GM18517 (cell line): ENCODE measurements at regions not wholly inside any gene's neighbourhood (a gene's known extent, or its start where the extent isn't known, plus 50 kb on each side); places are given as distances from the start of the nearest gene placed in this dataset.

ENCODE experiments used
- ATAC-seq: cut with Tn5 transposase; IDR thresholded peaks from one replicate; pipeline ENCODE4 v1.9.1; 2021; ENCODE audit warnings: mild to moderate bottlenecking, moderate library complexity; ENCODE audit not compliant: unreplicated experiment

DNA sequence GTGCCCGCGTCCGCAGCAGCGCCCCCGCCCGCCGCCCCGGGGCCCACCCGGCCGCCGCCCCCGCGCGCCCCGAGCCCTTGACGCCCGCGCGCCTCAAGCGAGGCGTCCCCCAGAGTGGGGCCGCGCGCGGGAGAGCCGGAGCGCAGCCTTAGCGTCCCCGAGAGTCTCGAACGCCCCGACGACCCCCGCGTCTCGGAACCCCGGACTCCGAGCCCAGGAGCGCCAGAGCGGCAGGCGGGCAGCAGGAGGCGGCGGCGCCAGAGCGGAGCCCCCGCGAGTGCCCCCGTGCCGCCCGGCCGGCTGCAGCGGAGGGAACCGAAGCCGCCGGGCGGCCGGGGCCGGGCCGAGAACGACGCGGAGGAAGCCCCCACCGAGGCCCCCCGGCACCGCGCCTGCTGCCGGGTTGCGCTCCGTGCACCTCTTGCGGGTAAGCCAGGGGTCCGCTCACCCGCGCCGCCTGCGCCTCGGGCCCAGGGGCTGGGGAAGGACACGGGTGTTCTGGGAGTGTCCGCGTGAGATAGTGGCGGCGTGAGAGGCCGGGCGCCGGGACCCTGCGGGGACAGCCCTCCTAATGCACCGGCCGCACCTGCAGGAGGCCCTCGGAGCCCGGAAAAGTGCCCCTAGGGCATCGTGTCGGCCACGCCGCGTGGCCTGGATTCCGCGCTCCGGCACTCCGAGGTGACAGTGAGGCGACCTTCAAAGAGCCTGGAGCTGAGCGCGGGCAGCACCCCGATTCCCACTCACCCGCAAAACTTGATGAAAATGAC lies 52.0 kb upstream of the ULK4 start:
- no peak for ATAC-seq

DNA sequence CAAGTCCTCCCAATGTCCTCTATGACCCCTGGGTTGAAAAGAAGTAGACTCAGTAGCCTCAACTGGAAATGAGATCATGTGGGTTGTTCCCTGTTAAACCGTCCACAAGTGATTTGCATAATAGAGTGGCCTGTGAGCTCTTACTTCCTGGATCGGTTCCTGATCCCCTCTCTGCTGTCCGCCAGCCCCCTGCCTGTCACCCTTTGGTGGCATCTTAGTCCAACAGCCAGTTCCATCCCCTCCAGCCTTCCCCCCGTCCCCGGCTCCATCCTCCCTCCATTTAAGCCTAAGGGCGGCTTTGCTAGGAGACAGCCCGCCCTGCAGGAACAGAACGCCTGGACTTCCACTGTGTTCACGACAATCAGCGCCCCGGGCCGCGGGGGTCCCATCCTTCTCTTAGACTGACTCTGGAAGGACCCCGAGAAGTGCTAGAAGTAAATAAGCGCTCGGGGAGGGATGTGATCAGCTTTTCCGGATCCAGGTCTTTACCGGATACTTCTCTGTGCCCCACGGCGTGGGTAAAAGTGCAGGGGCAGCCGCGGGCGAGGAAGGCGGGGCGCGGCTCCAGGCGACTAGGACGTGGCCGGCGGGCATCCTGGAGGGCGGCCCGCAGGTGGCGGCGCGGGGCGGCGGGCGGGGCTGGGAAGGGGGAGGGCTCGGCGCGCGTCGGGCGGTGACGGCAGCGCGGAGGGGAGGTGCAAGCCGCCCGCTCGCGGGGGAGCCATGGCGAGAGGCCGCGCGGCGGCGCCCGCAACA lies 51.2 kb upstream of the ULK4 start:
- peak; percentile 80 for ATAC-seq

DNA sequence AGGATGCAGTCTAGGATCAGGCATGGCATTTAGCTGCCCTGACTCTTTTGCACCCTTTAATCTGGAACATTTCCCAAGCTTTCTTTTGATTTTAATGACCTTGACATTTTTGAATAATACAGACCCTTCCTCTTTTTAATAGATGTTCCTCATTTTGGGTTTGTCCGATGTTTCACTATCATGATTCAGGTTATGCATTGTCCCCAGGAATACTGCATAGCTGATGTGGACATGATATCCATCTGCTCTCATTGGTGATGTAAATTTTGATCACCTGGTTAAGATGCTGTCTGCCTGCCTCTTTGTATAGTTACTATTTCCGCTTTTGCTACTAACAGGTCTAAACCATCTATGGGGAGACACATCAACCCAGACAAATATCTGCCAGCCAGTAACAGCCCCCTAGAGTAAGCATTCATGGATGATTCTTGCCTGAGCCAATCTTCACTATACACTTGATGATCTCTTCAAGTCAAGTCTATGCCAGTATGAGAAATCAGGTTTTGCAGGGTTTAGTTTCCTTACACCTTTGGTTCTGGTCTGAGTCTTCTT lies 50.6 kb upstream of the ULK4 start:
- ATAC-seq = peak; percentile 39
